Stromal cell of bone marrow (primary cell): ENCODE measurements at regions not wholly inside any gene's neighbourhood (a gene's known extent, or its start where the extent isn't known, plus 50 kb on each side); places are given as distances from the start of the nearest gene placed in this dataset.

ENCODE experiments used
- DNase-seq: peaks from one replicate; pipeline ENCODE4 v3.0.0-alpha.2; 2012; ENCODE audit warnings: low read depth

GRCh38 chr3:6098516-6099157 is 762.3 kb upstream of the GRM7 start:
- DNase-seq, result no peak

- DNase-seq, result no peak
These were observed 761.3 kb upstream of the GRM7 start for GRCh38 chr3:6099458-6100075.

GRCh38 chr3:6105187-6105586 is 755.7 kb upstream of the GRM7 start:
- no peak for DNase-seq

- no peak for DNase-seq
These were observed 752.0 kb upstream of the GRM7 start for GRCh38 chr3:6108957-6109356.

GRCh38 chr3:6110451-6110850 is 750.5 kb upstream of the GRM7 start:
- DNase-seq, result no peak

- DNase-seq, result no peak
These were observed 748.4 kb upstream of the GRM7 start for GRCh38 chr3:6112546-6112945.

- no peak for DNase-seq
These were observed 747.6 kb upstream of the GRM7 start for GRCh38 chr3:6113338-6113737.

- no peak for DNase-seq
These were observed 741.5 kb upstream of the GRM7 start for GRCh38 chr3:6119367-6119766.

- DNase-seq, result no peak
These were observed 740.1 kb upstream of the GRM7 start for GRCh38 chr3:6120786-6121185.

- no peak for DNase-seq
These were observed 736.0 kb upstream of the GRM7 start for GRCh38 chr3:6124875-6125274.

GRCh38 chr3:6125520-6125919 is 735.4 kb upstream of the GRM7 start:
- no peak for DNase-seq

- no peak for DNase-seq
These were observed 728.1 kb upstream of the GRM7 start for GRCh38 chr3:6132684-6133432.

GRCh38 chr3:6142707-6143106 is 718.2 kb upstream of the GRM7 start:
- DNase-seq, result no peak

- DNase-seq, result no peak
These were observed 713.0 kb upstream of the GRM7 start for GRCh38 chr3:6147883-6148282.

GRCh38 chr3:6155650-6156338 is 705.1 kb upstream of the GRM7 start:
- no peak for DNase-seq

- DNase-seq, result no peak
These were observed 695.0 kb upstream of the GRM7 start for GRCh38 chr3:6165951-6166350.

- DNase-seq, result no peak
These were observed 692.7 kb upstream of the GRM7 start for GRCh38 chr3:6168256-6168655.

- DNase-seq, result no peak
These were observed 687.9 kb upstream of the GRM7 start for GRCh38 chr3:6172871-6173642.

GRCh38 chr3:6177417-6177816 is 683.5 kb upstream of the GRM7 start:
- DNase-seq, result no peak

- DNase-seq, result no peak
These were observed 681.2 kb upstream of the GRM7 start for GRCh38 chr3:6179761-6180160.

GRCh38 chr3:6180171-6180570 is 680.7 kb upstream of the GRM7 start:
- DNase-seq, result no peak

GRCh38 chr3:6182476-6182875 is 678.4 kb upstream of the GRM7 start:
- no peak for DNase-seq
